GM12872 (cell line): ENCODE measurements at regions not wholly inside any gene's neighbourhood (a gene's known extent, or its start where the extent isn't known, plus 50 kb on each side); places are given as distances from the start of the nearest gene placed in this dataset.

ENCODE experiments used
- TF ChIP-seq, protein P1 (sequence below): IDR thresholded peaks from 3 replicates; pipeline ENCODE4 v1.5.1; 2011; ENCODE audit warnings: low read depth, mild to moderate bottlenecking, low read length, moderate library complexity; ENCODE audit not compliant: insufficient read depth

DNA sequence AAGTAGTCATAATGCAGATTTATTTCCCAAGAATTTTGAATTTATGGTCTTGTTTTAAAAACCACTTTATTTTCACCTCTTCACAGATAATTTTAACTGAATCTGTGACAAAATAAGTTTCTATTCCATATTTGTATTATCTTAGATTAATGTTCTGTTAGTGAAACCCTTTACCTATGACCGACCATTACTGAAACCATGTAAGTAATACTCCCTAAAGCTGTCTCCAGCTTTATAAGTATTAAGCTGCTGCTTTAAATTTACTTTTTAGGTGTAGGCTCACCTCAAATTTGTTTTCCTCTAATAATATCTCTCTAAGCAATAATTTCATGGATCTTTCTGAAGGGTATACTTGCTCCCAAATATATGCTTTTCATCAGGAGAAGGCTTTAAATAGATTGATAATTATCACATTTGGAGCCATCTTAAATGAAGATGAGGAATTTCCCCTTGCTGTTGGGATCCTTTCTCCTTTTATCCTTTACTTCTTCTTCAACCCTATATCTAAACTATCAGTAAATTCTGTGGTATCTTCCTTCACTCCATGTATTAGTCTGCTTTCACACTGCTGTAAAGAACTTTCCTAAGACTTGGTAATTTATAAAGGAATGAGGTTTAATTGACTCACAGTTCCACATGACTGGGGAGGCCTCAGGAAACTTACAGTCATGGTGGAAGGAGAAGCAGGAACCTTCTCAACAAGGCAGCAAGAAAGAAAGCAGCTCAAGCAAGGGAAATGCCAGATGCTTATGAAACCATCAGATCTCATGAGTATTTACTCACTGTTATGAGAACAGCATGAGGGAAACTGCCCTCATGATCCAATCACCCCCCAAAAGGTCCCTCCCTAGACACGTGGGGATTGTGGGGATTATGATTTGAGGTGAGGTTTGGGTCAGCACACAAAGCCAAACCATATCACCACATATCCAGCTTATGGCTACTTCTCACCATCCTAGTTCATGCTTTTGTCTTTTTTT, 92.3 kb upstream of the P2RY1 start:
- TF ChIP-seq, protein P1, sequence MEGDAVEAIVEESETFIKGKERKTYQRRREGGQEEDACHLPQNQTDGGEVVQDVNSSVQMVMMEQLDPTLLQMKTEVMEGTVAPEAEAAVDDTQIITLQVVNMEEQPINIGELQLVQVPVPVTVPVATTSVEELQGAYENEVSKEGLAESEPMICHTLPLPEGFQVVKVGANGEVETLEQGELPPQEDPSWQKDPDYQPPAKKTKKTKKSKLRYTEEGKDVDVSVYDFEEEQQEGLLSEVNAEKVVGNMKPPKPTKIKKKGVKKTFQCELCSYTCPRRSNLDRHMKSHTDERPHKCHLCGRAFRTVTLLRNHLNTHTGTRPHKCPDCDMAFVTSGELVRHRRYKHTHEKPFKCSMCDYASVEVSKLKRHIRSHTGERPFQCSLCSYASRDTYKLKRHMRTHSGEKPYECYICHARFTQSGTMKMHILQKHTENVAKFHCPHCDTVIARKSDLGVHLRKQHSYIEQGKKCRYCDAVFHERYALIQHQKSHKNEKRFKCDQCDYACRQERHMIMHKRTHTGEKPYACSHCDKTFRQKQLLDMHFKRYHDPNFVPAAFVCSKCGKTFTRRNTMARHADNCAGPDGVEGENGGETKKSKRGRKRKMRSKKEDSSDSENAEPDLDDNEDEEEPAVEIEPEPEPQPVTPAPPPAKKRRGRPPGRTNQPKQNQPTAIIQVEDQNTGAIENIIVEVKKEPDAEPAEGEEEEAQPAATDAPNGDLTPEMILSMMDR: no peak

DNA sequence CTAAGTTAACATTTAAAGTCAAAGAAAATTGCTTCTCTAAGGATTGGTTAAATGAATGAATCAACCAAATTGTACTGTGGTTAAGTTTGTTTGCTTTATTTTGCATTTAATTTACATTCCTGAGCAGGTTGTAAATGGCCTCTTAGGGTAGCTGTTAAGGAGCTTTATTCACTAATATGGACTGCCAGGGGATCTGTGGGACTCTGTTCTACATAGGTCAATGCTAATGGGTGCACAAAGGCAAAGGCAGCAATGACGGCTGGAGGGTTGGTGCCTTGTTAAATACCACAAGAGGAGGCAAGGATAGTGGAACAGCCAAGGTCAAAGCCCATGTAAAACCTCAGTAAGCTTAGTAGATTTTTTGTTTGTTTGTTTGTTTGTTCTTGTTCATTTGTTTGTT, 89.3 kb upstream of the P2RY1 start:
- TF ChIP-seq, protein P1: no peak

DNA sequence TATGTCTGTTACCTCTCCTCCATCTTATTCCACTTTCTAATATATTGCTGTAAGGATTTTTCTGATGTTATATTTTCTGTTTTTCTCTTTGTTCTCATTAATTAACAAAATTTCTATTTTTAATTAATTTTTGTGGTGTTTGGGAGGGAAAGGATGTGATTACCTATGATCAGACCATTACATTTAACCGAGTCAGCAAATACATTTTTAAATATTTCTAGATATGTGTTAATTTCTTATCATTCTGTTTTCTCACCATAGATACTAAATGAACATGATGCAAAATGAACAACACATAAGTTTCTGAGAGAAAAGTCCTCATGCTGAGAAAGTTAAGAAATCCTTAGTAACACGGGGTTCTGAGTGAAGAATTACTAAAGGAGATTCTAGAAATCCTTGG, 80.6 kb upstream of the P2RY1 start:
- TF ChIP-seq, protein P1: no peak

DNA sequence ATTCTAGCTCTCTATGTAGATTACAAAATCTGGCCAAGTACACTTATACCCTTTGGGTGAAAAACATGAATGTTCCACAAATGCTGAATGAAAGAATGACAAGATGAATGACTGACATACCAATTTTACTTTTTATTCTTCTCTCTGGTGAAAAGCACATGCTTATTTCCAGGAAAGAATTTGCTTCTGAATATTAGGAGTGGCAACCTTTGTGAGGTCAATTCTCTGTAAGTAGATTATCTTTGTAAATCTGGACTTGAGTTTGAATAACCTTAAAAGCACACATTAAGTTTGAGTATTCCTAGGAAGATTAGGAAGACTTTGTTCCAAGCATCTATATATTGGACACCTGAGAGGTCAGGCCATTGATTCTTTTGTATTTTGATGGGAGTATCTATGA, 78.1 kb upstream of the P2RY1 start:
- TF ChIP-seq, protein P1: no peak

DNA sequence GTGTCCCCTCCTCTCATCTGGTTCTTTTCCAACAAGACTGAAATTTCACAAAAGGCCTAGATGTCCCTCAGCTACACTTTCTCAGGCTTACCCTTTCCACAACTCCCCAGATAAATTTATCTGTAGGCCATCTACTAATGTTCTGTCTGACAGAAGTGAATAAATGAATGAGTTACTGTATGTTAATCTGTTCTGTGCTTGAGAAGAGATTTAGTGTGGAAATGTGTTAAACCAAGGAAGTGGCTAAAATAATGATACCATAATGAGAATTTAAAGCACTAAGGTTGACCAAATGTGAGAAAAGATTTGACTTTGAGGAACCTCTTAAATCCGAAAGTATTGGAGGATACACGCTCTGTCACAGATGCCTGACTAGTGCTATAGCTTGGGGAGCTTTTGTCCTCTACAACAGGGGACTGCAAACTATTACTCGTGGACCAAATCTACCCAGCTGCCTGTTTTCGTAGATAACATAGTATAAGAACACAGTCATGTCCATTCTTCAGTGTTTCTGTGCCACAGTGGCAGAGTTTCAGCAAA, 74.8 kb upstream of the P2RY1 start:
- TF ChIP-seq, protein P1: no peak

DNA sequence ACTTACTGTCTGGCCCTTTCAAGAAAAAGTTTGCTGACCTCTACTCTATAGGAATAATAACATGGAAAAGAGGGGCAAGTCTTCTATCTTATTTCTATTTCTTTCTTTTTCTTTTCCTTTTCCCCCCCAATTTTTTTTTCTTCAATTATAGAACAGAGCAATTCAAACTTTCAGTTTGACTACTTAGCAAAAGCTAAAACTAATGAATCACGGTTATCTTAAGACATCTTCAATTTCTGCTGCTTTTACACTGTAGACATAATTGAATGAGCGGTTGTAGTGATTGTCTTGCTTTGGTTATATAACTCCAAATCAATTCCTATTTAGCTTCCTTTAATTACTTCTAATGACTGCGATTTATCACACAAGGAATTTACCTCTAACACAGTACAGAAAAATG, 74.3 kb upstream of the P2RY1 start:
- TF ChIP-seq, protein P1: no peak

DNA sequence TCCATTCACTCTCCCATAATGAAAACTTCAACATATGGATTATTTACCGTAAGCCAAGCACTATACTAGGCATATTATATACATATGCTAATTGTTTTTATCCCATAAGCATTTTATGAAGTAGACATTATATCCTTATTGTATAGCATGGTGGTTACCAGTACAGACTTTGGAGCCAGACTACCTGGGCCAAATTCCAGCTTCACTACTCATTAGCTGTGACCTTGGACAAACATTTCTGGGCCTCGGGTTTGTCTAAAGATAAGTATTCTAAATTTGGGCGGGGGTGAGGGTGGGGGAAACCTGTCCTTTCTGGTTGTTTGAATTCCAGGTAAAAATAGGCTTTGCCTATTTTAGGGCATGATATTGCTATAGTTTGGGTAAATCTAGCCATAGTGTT, 66.5 kb upstream of the P2RY1 start:
- TF ChIP-seq, protein P1: no peak
